HG03520 (cell line): ENCODE measurements at regions not wholly inside any gene's neighbourhood (a gene's known extent, or its start where the extent isn't known, plus 50 kb on each side); places are given as distances from the start of the nearest gene placed in this dataset.

Experiments
- ATAC-seq: cut with Tn5 transposase; IDR thresholded peaks from one replicate; pipeline ENCODE4 v1.9.1; 2021; ENCODE audit warnings: mild to moderate bottlenecking, moderate library complexity; ENCODE audit not compliant: unreplicated experiment

GRCh38 chr5:133744051-133744959 is 132.0 kb upstream of the FSTL4 start:
- ATAC-seq = no peak

- no peak for ATAC-seq
Measured at GRCh38 chr5:133742431-133742988, 130.2 kb upstream of the FSTL4 start.

DNA sequence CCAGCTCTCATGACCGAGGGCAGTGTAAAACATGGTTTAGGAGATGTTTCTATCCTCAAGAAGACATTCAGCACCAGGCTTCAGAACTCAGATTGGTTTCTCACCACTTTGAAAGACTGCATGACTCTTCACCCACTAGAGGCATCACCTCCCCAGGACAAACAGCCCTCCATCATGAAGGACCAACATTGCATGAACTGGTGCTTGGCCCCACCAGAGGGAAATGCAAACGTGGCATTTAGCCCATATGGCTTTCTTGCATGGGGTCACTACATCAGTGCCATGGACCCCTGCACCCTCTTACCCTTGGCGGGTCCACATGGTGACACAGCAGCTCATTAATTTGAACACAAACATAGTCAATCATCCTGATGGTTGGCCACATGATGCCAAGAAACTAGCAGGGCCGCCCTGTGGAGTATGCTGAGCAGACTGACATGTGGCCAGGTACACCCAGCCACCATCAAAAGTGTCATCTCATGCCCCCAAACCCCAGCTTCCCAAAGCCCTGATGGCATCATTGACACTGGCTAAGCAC is 129.5 kb upstream of the FSTL4 start:
- ATAC-seq = no peak

DNA sequence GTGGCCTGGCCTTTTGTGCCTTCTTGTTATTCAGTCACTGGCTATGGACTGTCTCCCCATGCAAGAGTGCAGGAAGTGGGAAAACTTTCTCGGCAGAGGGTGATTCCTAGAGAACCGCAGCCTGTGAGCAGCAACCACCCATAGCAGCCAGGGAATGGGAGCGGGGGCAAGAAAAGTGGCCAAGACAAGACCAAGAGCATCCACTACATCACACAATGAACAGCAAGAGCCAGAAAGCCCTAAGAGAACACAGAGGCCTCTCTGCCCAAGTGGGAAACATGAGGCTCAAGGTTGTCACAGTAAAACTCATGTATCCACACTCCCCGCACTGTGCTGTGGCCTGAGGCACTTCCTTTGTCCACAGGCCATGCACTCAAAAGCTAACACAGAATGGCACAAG is 129.1 kb upstream of the FSTL4 start:
- ATAC-seq = no peak

- ATAC-seq = no peak
Measured at GRCh38 chr5:133739181-133739780, 126.9 kb upstream of the FSTL4 start.

DNA sequence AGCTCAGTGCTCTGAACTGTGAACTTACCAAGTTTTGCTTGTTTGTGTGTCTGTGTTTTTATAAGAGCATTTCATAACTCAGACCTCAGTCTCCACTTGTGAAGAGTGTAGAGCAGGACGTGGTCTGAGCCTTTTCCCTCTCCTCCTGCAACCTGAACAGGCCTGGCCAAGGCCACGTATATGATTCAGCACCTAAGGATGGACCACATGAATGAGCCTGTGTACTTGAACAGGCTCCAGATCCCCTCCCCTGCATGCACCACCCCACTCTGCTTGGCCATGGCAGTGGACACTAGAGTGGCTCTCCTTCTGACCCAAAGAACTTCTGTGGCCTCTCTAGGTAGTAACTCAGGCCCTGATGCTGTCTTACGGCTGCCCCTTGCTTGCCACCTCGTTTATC is 125.9 kb upstream of the FSTL4 start:
- no peak for ATAC-seq

GRCh38 chr5:133736512-133736911 is 124.2 kb upstream of the FSTL4 start:
- ATAC-seq = no peak

GRCh38 chr5:133735346-133735745 is 123.0 kb upstream of the FSTL4 start:
- no peak for ATAC-seq

GRCh38 chr5:133734916-133735315 is 122.6 kb upstream of the FSTL4 start:
- ATAC-seq = no peak

GRCh38 chr5:133732536-133732935 is 120.2 kb upstream of the FSTL4 start:
- no peak for ATAC-seq

- no peak for ATAC-seq
Measured at GRCh38 chr5:133731951-133732350, 119.6 kb upstream of the FSTL4 start.

- ATAC-seq = no peak
Measured at GRCh38 chr5:133730866-133731265, 118.5 kb upstream of the FSTL4 start.

- no peak for ATAC-seq
Measured at GRCh38 chr5:133730346-133730745, 118.0 kb upstream of the FSTL4 start.

DNA sequence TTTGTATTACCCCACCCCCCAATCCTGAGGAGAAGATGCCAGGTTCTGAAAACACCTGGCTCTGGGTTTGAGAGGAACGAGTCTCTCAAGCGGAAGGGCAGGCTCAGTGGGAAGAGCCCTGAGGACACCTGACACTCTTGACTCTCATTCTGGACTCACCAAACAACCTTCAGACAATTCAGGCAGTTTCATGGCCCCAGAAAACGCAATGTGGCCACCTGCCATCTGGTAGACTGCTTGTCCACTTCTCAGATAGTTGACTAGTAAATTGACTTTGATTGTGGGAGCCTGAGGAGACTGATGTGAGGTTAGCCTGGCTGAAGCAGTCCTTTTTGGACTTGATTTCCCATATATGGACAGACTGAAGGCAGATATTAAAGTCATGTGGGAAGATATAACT is 117.5 kb upstream of the FSTL4 start:
- ATAC-seq = no peak

DNA sequence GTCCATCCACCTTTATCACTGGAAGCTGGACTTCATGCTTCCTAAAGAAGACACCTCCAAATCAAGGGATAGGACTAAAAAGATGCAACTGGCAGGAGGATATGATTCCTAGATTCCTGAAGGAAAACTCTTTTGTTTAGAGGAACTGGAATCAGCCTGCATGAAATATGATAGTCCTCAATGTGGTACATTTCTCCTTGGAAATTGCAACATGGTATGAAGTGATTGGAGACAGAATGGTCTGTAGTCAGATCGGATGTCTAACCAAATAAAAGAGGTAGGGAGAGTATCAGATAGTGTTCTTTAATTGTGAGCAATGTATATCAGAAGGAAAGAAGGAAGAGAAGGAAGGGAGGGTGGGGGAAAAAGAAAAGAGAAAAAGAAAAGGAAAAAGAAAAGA is 116.1 kb upstream of the FSTL4 start:
- ATAC-seq = no peak

DNA sequence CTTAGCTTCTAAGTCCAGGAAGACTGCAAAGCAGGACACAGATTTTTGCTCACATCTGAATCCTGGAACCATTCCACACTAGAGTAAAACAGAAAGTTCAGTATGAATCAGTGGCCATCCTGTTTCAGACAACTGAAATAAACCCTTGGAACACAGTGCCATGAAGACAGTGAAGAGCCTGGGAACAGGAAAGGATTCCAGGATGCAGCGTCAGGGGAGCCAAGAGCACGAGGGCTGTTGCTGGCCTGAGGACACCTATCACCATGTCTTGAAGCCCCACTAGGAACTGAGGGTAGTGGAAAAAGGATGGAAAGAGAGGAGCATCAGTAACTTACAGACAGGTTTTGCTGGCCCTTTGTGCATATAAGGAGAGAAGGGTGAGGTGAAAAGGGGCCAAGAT is 115.3 kb upstream of the FSTL4 start:
- no peak for ATAC-seq

DNA sequence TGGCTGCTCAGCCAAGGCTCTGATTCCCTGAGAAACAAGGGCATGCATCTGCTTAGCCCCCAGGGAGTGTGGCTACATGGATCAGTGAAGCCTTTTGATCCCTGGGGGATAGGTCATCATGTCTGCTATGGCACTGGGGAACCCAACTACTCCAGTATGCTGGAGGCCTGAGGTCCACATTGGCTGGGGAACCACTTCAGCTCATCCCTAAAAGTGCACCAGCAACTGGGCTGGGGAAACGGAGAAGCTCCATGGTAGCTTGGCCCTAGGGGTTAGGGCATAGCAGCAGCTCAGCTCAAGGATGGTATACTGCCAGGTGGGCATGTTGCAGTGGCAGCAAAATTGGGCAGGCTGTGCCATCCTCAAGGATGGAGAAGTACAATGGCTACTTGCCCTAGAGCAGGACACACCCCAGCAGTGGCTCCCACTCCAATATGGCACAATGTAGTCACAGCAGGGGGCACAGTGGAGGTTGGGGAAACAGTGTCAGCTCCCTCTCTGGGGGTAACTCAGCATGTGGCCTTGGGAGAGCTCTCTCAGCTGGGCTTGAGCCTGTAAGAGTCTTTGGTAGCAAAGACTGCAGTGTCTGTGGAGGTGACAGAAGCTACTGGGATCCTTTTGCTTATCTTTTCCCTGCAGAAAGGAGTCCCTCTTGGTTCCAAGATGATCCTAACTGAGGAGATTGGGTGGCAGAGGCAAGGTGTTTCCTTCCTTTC is 111.5 kb upstream of the FSTL4 start:
- ATAC-seq = no peak

DNA sequence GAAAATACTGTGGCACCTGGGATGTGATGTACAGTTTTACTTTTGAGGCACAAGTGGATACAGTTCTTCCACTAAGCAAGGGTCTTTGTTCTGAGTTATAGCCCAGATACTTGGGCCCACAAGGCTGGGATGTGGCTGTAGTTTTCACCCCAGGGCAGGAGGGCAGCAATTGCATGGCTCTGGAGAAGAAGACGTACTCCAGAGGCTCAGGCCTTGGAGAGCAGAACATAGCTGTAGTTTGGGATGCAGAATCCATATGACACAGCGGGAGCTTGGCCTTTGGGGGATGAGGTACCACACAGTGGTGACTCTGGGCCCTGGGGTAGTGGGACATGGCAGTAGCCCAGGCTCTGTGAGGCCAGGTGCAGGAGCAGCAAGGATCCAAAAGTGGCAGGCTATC is 110.8 kb upstream of the FSTL4 start:
- ATAC-seq = no peak

DNA sequence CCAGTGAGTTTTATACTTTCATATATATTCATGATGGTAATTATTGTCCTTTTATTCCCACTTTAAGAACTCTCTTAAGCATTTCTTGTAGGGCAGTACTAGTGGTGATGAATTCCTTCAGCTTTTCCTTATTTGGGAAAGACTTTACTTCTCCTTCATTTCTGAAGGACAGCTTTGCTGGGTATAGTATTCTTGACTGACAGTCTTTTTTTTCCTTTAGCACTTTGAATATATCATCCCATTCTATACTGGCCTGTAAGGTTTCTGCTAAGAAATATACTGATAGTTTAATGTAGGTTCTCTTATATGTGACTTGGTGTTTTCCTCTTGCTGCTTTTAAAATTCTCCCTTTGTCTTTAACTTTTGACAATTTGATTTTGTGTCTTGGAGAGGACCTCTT is 109.0 kb upstream of the FSTL4 start:
- ATAC-seq = no peak

GRCh38 chr5:133718457-133718856 is 106.1 kb upstream of the FSTL4 start:
- no peak for ATAC-seq

GRCh38 chr5:133716532-133717183 is 104.3 kb upstream of the FSTL4 start:
- ATAC-seq = no peak
